ENCODE measurements at regions not wholly inside any gene's neighbourhood (a gene's known extent, or its start where the extent isn't known, plus 50 kb on each side); places are given as distances from the start of the nearest gene placed in this dataset.

- no peak for TF ChIP-seq CTCF (IDR thresholded peaks at IDR 0.05 in 4 of 5, conservative IDR thresholded peaks at IDR 0.05 in 1 of 5)
- TF ChIP-seq POLR2A (IDR thresholded peaks at IDR 0.05): no peak
Measured at GRCh38 chr5:98341038-98342032, 432.1 kb upstream of the RGMB start.

Measured in gastrocnemius medialis (tissue), 4 donors.